ENCODE measurements at regions not wholly inside any gene's neighbourhood (a gene's known extent, or its start where the extent isn't known, plus 50 kb on each side); places are given as distances from the start of the nearest gene placed in this dataset.

DNA sequence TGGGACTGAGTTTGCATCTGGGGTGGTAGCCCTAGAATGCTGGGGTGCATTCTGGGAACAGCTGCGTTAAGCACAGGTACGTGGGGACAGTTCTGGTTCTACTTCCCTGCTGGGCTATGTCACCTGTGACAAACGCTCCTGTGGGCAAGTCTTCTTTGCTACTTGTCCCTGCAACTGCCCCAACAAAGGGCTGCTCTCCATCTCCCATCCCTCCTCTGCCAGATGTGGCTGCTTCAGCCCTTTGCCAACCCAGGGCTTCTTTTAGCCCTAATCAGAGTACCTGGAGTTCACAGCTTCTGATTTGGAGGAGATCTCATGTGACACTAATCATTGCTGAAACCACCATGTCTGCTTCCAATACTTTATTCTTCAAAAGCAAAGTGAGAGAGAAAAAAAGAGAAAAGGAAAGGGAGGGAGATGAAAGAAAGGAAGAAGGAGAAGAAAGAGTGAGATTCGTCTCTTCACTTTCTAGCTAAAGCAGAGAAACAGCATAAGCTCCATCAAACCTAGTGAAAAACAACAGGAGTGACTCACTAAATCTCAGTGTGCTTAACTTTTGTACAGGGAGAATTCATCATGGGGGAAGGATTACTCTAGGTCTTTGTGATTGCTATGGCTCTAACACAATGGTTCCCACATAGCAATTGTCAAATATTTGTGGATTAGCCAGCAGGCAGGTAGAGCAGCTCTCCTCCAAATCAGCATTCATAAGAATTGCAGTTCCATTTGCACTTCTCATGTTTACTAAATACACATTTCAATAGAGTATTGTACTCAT is 174.8 kb downstream of the LRIG3 start:
- Histone ChIP-seq H3K79me2 (ENCODE audit: insufficient read depth, low read length) (no peaks in the 10 kb centered on the region), H2AFZ (ENCODE audit: low read depth, low read length) (no peak overlapping the region), H3K4me2 (ENCODE audit: insufficient read depth, low read length) (no peak overlapping the region), H3K36me3 (ENCODE audit: insufficient read depth, low read length) (no peaks in the 10 kb centered on the region), H3K27me3 (ENCODE audit: insufficient read depth, low read length, poor library complexity) (no peaks in the 10 kb centered on the region), H3K27ac (ENCODE audit: low read length) (no peak overlapping the region), H3K9ac (ENCODE audit: low read depth, low read length) (no peak overlapping the region), H4K20me1 (ENCODE audit: insufficient read depth, low read length) (no peaks in the 10 kb centered on the region), H3K4me1 (ENCODE audit: insufficient read depth, low read length) (no peaks in the 10 kb centered on the region), H3K4me3 (ENCODE audit: low read depth in 1 of 2, low read length in 2 of 2) (no peak overlapping the region), H3K9me3 (ENCODE audit: insufficient read depth, low read length, severe bottlenecking) (no peaks in the 10 kb centered on the region)
- no peak for ATAC-seq (ENCODE audit: insufficient read depth, low read depth)
- TF ChIP-seq EZH2 (IDR thresholded peaks at IDR 0.05; ENCODE audit: borderline replicate concordance, low read depth, low read length, severe bottlenecking) (no peak), CTCF (IDR thresholded peaks at IDR 0.05; ENCODE audit: borderline replicate concordance, extremely low read depth, low read length, poor library complexity, severe bottlenecking) (no peak)
- DNase-seq, result no peak

DNA sequence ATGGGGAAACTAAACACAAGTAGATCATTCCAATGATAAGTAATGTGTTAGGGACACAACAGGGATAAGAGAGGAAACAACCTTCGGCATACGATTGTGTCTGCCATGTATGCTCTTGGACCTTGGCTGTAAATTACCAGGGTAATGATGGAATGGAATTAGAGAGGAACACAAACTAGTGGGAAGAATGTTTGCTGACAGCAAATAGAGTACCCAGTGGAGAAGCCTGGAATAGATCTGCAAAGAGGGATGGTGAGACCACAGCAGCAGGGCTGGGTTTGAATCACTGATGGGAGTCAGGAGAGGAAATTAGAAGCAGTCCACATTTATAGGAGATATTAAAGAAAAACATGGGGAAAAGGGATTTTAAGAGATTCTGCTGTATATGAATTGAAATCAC is 172.8 kb downstream of the LRIG3 start:
- no peaks in the 10 kb centered on the region for H3K4me1 ChIP-seq (ENCODE audit: insufficient read depth, low read length)
- H3K27ac ChIP-seq (ENCODE audit: low read length), result no peak overlapping the region
- H4K20me1 ChIP-seq (ENCODE audit: insufficient read depth, low read length), result no peaks in the 10 kb centered on the region
- H3K27me3 ChIP-seq (ENCODE audit: insufficient read depth, low read length, poor library complexity), result no peaks in the 10 kb centered on the region
- H3K4me2 ChIP-seq (ENCODE audit: insufficient read depth, low read length), result no peak overlapping the region
- no peak for TF ChIP-seq EZH2 (IDR thresholded peaks at IDR 0.05; ENCODE audit: borderline replicate concordance, low read depth, low read length, severe bottlenecking)
- TF ChIP-seq CTCF (IDR thresholded peaks at IDR 0.05; ENCODE audit: borderline replicate concordance, extremely low read depth, low read length, poor library complexity, severe bottlenecking), result no peak
- no peaks in the 10 kb centered on the region for H3K36me3 ChIP-seq (ENCODE audit: insufficient read depth, low read length)
- H3K9me3 ChIP-seq (ENCODE audit: insufficient read depth, low read length, severe bottlenecking), result no peaks in the 10 kb centered on the region
- H3K79me2 ChIP-seq (ENCODE audit: insufficient read depth, low read length), result no peaks in the 10 kb centered on the region
- H3K4me3 ChIP-seq (ENCODE audit: low read depth in 1 of 2, low read length in 2 of 2), result no peak overlapping the region
- ATAC-seq (ENCODE audit: insufficient read depth, low read depth) (no peak), DNase-seq (no peak)
- H3K9ac ChIP-seq (ENCODE audit: low read depth, low read length), result no peak overlapping the region
- no peak overlapping the region for H2AFZ ChIP-seq (ENCODE audit: low read depth, low read length)

DNA sequence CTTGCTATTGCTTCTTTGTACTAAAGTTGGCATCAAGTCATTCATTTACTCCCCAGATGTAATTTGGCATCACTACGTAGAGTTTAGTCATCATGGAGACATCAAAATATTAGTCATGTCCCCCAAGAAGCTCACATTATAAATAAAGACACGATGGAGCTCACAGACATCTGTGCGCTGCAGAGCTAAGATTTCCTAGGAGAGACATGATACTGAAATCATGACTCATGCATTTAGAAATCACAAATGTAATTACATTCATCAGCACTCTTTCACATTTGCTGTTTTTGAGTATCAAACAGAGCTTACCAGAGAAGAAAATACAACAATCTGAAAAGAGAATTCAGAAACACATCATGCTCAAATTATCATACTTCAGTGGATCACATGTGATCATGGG is 169.8 kb downstream of the LRIG3 start:
- H3K36me3 ChIP-seq (ENCODE audit: insufficient read depth, low read length), result no peaks in the 10 kb centered on the region
- no peak for TF ChIP-seq CTCF (IDR thresholded peaks at IDR 0.05; ENCODE audit: borderline replicate concordance, extremely low read depth, low read length, poor library complexity, severe bottlenecking)
- TF ChIP-seq EZH2 (IDR thresholded peaks at IDR 0.05; ENCODE audit: borderline replicate concordance, low read depth, low read length, severe bottlenecking), result no peak
- H2AFZ ChIP-seq (ENCODE audit: low read depth, low read length), result no peak overlapping the region
- no peak overlapping the region for H3K27ac ChIP-seq (ENCODE audit: low read length)
- H3K9me3 ChIP-seq (ENCODE audit: insufficient read depth, low read length, severe bottlenecking), result no peaks in the 10 kb centered on the region
- H3K79me2 ChIP-seq (ENCODE audit: insufficient read depth, low read length), result no peaks in the 10 kb centered on the region
- no peak overlapping the region for H3K4me3 ChIP-seq (ENCODE audit: low read depth in 1 of 2, low read length in 2 of 2)
- H3K4me1 ChIP-seq (ENCODE audit: insufficient read depth, low read length), result no peaks in the 10 kb centered on the region
- DNase-seq (no peak), ATAC-seq (ENCODE audit: insufficient read depth, low read depth) (no peak)
- H3K9ac ChIP-seq (ENCODE audit: low read depth, low read length), result no peak overlapping the region
- no peak overlapping the region for H3K4me2 ChIP-seq (ENCODE audit: insufficient read depth, low read length)
- no peaks in the 10 kb centered on the region for H3K27me3 ChIP-seq (ENCODE audit: insufficient read depth, low read length, poor library complexity)
- H4K20me1 ChIP-seq (ENCODE audit: insufficient read depth, low read length), result no peaks in the 10 kb centered on the region
